NCI-H2171 treated with DMSO at 0.1 percent for 48 hours (cell line): ENCODE measurements at regions not wholly inside any gene's neighbourhood (a gene's known extent, or its start where the extent isn't known, plus 50 kb on each side); places are given as distances from the start of the nearest gene placed in this dataset.
A peak's percentile ranks its signal among the peaks of the same experiment; 100 is the strongest.

ENCODE experiments used
- DNase-seq: peaks from one replicate; lab custom pipeline; 2025; lab: John Stamatoyannopoulos, UW

- DNase-seq, result peak; percentile 50
Observed at GRCh38 chr6:141313986-141314385, 818.7 kb upstream of the GJE1 start.

DNA sequence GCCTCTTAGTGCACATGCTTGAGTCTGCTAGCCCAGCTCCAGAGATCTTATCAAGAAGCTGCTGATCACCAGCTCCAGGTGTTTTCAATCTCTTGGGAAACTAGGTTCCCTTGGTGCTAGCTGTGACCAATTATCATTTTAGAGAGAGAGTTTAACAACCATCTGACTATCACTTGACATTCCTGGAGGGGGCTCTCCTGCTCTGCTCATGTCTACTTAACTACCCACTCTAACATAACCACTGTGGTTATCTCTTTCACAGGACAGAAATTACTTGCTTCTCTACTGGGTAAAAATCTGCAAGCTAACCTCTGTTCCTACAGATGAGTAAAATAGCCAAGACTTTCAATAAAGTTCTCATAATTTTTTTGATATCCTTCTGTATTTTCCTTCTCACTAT lies 823.4 kb upstream of the GJE1 start:
- peak; percentile 79 for DNase-seq

- DNase-seq, result no peak
Observed at GRCh38 chr6:141307309-141307998, 825.3 kb upstream of the GJE1 start.

DNA sequence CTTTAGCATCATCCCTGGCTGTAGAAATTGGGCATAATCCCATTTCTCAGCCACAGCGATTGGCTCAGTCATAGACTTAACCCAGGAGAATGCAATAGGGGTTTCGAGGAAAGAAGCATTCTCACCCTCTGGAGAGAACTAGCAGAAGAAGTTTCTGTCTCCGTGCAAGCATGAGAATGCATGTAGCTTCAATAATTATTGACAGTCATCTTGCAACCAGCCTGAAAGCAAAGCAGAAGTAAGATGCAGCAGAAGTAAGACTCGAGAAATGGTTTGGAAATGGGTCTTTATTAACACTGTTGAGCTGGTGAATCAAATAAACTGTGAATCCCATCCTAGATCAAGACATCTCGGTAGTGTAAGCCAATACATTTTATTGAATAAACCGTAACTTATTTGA lies 828.8 kb upstream of the GJE1 start:
- no peak for DNase-seq

DNA sequence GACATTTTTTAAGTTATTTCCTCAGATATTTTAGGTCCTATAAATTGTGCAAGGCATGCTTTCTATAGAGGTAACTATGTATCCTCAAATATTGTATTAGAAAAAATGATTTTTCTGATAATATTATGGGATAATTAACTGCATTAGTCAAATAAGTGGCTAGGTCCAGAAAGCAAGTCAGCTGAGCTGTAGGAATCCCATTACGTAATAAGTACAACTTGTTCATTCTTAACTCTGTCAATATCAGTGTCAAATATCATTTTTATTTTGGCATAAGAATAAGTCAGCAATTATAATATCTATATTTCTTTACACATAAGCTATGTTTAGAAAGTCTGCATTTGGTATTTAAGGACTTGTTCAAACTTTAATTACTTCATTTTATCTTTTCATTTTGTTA lies 830.9 kb upstream of the GJE1 start:
- DNase-seq, result peak; percentile 27

GRCh38 chr6:141290941-141291721 lies 841.6 kb upstream of the GJE1 start:
- no peak for DNase-seq

DNA sequence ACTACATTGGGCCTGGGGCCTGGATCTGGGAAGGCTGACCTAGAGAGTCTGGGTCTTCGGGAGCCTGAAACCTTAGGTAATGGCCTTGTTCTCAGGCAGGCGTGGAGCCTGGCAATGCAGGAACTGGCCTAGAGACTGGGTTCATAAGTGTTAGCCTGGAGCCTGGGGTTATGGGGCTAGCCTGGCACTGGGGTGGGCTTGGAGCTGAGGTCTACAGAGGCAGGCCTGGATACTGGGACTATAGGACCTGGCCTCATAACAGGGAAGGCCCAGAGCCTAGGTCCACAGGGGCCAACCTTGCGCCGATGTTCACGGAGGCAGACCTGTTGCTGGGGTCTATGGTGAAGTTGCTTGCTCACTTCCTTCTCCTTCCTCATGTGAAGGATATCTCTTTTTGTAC lies 843.8 kb upstream of the GJE1 start:
- no peak for DNase-seq

- no peak for DNase-seq
Observed at GRCh38 chr6:141282263-141282662, 850.5 kb upstream of the GJE1 start.

- DNase-seq, result no peak
Observed at GRCh38 chr6:141269684-141270083, 863.0 kb upstream of the GJE1 start.

DNA sequence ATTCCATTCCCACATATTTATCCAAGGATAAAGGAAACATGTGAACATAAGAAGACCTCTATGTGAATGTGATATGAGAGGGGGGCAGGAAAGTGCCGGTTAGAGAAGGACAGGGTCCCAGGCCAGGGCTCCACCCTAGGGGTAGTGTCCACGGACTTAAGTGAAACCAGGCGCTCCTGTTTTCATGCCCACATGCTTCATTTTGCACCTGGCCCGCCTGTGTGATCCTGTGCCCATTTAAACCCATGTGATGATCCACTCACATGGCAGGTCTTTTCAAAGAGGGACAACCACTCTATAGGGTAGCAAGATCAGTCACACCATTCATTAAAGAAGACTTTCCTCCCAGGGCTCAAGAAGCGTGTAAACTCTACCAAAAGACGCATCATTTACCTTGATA lies 865.3 kb upstream of the GJE1 start:
- no peak for DNase-seq

DNA sequence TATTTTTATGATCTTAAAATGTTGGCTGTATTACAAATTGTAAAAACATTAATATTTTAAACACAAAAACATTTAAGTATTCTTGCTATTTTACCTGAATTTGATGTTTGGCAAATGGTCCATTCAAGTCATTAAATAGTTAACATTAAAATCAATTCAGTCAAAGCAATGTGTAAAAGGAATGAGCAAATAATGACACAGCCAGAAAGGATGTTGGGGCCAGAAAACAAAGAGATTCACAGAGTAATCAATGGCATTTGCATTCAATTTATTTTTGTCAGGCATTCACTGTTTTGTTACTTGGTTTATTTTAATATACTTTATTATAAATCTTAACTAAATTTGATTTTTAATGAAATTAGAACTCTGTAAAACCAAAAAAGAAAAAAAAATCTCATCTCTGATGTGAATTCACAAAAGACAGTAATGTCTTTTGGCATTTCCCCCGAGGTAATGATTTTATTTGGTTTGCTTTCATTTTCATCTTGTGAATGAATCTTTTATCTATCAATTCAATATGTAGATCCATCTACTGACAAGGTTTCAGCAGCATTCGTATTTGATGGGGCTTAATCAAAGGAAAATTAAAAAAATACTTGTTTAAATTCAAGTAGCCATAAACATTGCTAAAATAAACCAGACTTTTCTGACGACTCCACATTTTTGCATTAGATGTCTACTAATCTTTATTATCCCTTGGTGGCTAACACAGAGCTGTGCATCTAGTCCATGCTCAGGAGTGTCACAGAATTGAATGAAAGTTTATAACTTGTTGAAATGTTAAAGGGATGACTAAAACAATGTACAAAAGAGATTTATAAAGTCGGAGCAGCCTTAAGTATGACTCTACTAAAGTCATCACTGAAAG lies 866.7 kb upstream of the GJE1 start:
- DNase-seq, result no peak

- DNase-seq, result no peak
Observed at GRCh38 chr6:141264101-141264500, 868.6 kb upstream of the GJE1 start.

GRCh38 chr6:141261672-141262060 lies 871.1 kb upstream of the GJE1 start:
- DNase-seq, result no peak

- no peak for DNase-seq
Observed at GRCh38 chr6:141261016-141261671, 871.6 kb upstream of the GJE1 start.

- no peak for DNase-seq
Observed at GRCh38 chr6:141260627-141261015, 872.1 kb upstream of the GJE1 start.

- no peak for DNase-seq
Observed at GRCh38 chr6:141259807-141260206, 872.9 kb upstream of the GJE1 start.

DNA sequence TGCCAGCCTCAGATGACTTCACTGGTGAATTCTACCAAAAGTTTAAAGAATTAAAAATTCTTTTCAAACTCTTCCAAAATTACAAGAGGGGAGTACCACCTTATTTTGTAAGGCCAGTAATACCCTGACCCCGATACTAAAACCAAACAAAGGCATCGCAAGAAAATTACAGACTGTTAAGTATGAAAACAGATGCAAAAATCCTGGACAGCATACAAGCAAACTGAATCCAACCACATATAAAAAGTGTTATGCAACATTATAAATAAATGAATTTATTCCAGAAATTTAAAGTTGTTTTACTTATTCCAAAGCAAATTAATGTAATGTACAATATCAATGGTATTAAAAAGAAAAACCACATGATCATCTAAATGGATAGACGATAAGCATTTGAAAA lies 873.6 kb upstream of the GJE1 start:
- no peak for DNase-seq

GRCh38 chr6:141258516-141258915 lies 874.2 kb upstream of the GJE1 start:
- DNase-seq, result no peak

DNA sequence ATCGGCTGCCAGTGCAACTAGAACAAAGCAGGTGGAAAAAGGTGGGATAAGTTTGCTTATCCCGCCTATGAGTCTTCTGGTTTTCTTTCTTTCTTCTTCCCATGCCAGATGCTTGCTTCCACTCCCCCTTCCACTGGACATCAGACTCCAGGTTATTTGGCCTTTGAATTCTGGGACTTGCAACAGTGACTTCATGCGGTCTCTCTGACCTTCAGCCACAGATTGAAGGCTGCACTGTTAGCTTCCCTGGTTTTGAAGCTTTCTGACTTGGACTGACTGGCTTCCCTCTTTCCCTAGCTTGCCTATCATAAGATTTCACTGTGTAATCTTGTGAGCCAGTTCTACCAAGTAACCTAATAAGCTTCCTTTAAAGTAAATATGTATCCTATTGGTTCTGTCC lies 878.4 kb upstream of the GJE1 start:
- no peak for DNase-seq

DNA sequence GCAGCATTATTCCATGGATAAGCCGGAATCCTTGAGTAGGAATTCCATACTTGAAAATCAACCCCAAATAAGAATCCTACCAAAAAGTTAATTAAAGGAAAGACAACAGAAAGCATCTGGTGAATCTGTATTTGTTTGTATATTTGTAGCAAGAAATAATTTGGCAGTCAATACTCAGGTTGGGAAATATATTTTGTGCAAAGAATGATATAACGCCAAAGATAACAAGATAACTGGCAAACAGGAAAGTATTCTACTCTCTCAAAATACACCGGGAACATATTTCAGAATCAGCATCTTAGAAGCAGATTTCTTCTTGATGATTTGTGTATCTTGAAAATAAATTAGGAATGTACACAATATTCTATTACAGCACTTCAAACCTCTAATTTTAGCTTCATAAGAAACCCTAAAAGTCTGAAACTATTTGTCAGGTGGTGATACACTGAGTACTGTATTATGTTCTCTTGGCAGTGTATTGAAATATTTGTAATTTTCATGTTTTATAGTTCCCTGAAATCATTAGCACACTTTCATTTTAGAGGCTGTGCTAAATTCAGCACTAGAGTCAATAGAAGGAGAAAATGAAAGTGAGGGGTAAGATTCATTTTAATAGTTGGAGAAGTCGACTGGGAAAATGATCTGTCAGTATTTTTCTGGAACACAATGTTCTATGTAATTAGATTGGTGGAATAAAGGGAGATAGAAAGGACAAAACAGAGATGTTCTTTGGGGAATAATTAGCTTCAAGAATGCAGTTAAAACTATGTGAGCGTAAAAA lies 879.7 kb upstream of the GJE1 start:
- DNase-seq, result no peak

GRCh38 chr6:141251286-141251685 lies 881.4 kb upstream of the GJE1 start:
- no peak for DNase-seq
